Upper lobe of left lung (tissue), 4 donors: ENCODE measurements at regions not wholly inside any gene's neighbourhood (a gene's known extent, or its start where the extent isn't known, plus 50 kb on each side); places are given as distances from the start of the nearest gene placed in this dataset.

Source experiments
- CTCF ChIP-seq, 6 experiments: fragments of 450-650 bp in 4 of 6; fragments of 200-600 bp in 2 of 6; sonication (generic) in 2 of 6; IDR thresholded peaks; one replicate each; pipeline ENCODE4 v1.5.1; 2016 to 2019; ENCODE audit warnings: antibody characterized with exemption in 6 of 6
- POLR2A ChIP-seq, 4 donors: fragments of 450-650 bp; IDR thresholded peaks; one replicate each; pipeline ENCODE4 v1.5.1; 2016 to 2017; ENCODE audit warnings: antibody characterized with exemption in 4 of 4, mild to moderate bottlenecking in 2 of 4
- POLR2AphosphoS5 ChIP-seq, 2 donors: sonication (generic); formaldehyde crosslinking; IDR thresholded peaks; one replicate each; pipeline ENCODE4 v1.5.1; 2017; ENCODE audit warnings: antibody characterized with exemption in 2 of 2

DNA sequence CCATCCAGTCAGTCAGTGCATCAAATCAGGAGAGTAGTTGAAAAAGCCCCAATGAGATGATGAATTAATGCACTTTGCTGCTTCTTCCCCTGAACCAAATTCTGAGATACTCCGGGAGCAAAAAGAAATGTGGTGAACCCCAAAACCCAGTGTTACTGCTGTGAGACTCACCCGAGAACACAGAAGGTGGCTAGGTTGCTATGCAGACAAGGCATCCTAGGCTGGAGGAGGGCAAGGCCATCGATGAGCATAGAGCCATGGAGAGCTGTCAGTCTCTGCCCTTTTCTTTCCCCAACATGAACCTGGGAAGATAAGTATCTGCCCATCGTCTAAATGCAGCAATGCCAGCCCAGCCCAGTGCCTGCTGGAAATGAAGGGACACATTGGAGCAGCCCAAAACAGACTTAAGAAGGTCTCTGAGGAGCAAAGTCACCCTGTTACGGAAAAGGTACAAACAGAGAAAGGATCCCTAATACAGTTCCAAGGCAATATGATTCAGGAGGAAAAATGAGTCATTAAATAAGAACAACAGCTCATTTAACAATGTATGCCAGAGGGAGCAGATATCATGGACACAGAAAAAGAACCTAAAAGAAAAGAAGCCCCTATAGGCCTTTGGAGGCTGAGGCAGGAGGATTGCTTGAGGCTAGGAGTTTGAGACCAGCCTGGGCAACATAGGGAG, 272.0 kb downstream of the FOXO1 start:
- no peak for TF ChIP-seq POLR2AphosphoS5 (IDR thresholded peaks at IDR 0.05)
- TF ChIP-seq CTCF (IDR thresholded peaks at IDR 0.05) = no peak
- no peak for TF ChIP-seq POLR2A (IDR thresholded peaks at IDR 0.05)
